Mucosa of descending colon (tissue), 3 donors: ENCODE measurements at regions not wholly inside any gene's neighbourhood (a gene's known extent, or its start where the extent isn't known, plus 50 kb on each side); places are given as distances from the start of the nearest gene placed in this dataset.
"Not testable (repeated sequence)": the region's sequence is repeated elsewhere in the genome, so short reads cannot be mapped to it uniquely, and the experiment has no call there.

Experiments
- ATAC-seq: fragments of 200-7000 bp; cut with Tn5 transposase; one replicate; pipeline ENCODE4 v1.9.1; 2020; ENCODE audit warnings: mild to moderate bottlenecking, moderate library complexity
- DNase-seq, 3 donors: peaks; one replicate each; pipeline ENCODE4 v3.0.0-alpha.2; 2020
- H3K36me3 ChIP-seq: fragments of 200-600 bp; one replicate; pipeline ENCODE4 v1.8.0; 2021; ENCODE audit warnings: low read depth, mild to moderate bottlenecking
- H3K4me1 ChIP-seq: fragments of 200-600 bp; one replicate; pipeline ENCODE4 v1.8.0; 2021; ENCODE audit warnings: low read depth, mild to moderate bottlenecking
- H3K4me3 ChIP-seq: fragments of 200-600 bp; one replicate; pipeline ENCODE4 v1.8.0; 2021; ENCODE audit warnings: mild to moderate bottlenecking
- H3K9me3 ChIP-seq: fragments of 200-600 bp; one replicate; pipeline ENCODE4 v1.8.0; 2021; ENCODE audit warnings: mild to moderate bottlenecking
- intact Hi-C, 2 donors: fragments of 100-400 bp; cut with DNase I in 1 of 2; cut with micrococcal nuclease in 1 of 2; formaldehyde crosslinking; loops; one replicate each; pipeline versions ENCODE4 v1.11.0 to v1.11.1; 2022; cut with DNase I, micrococcal nuclease
- TF ChIP-seq, protein P1 (sequence below): fragments of 200-600 bp; IDR thresholded peaks from one replicate; pipeline ENCODE4 v1.8.0; 2022; ENCODE audit warnings: antibody characterized with exemption, mild to moderate bottlenecking
- donor health status: DM: no; HTN: no; CAD: no; lungs with moderate emphysema.
- donor health status: DM: no; HTN: no; CAD: no.
- donor health status: DM: no; HTN: yes; CAD: no.

DNA sequence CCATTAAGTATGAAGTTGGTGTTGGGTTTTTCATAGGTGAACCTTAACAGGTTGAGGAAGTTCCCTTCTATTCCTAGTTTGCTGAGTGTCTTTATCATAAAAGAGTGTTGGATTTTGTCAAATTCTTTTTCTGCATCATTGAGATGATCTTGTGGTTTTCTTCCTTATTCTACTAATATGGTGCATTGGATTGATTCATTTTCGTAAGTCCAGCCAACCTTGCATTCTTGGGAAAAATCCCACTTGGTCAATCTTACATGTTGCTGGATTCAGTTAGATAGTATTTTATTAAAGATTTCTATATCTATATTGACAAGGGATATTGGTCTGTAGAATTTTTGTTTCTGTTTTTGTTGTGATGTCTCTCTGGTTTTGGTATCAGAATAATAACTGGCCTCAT is 83.7 kb upstream of the C15orf39 start:
- Histone ChIP-seq H3K4me1 (no peaks in the 10 kb centered on the region), H3K4me3 (no peak overlapping the region), H3K9me3 (no peaks in the 10 kb centered on the region), H3K36me3 (no peaks in the 10 kb centered on the region)
- intact Hi-C loops, result no loop called here
- ATAC-seq (no peak), DNase-seq (no peak)
- TF ChIP-seq, protein P1, sequence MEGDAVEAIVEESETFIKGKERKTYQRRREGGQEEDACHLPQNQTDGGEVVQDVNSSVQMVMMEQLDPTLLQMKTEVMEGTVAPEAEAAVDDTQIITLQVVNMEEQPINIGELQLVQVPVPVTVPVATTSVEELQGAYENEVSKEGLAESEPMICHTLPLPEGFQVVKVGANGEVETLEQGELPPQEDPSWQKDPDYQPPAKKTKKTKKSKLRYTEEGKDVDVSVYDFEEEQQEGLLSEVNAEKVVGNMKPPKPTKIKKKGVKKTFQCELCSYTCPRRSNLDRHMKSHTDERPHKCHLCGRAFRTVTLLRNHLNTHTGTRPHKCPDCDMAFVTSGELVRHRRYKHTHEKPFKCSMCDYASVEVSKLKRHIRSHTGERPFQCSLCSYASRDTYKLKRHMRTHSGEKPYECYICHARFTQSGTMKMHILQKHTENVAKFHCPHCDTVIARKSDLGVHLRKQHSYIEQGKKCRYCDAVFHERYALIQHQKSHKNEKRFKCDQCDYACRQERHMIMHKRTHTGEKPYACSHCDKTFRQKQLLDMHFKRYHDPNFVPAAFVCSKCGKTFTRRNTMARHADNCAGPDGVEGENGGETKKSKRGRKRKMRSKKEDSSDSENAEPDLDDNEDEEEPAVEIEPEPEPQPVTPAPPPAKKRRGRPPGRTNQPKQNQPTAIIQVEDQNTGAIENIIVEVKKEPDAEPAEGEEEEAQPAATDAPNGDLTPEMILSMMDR, result no peak

DNA sequence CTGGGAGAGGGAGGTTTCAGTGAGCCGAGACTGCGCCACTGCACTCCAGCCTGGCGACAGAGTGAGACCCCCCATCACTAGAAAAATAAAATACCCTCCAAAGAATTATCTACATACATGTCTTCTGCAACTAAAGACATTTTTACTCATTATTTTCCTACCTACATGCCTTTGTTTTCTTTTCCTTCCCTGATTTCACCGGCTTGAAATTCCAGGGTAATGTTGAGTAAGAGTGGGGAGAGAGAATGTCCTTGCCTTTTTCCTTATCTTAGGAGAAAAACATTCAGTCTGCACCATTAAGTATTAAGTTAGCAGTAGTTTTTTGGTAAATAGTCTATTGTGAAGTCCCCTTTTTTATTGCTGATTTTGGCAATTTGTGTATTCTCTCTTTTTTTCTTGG is 82.4 kb upstream of the C15orf39 start:
- H3K4me1 ChIP-seq, intact Hi-C loops, H3K4me3 ChIP-seq, DNase-seq, ATAC-seq, H3K36me3 ChIP-seq, H3K9me3 ChIP-seq: not testable (repeated sequence)

DNA sequence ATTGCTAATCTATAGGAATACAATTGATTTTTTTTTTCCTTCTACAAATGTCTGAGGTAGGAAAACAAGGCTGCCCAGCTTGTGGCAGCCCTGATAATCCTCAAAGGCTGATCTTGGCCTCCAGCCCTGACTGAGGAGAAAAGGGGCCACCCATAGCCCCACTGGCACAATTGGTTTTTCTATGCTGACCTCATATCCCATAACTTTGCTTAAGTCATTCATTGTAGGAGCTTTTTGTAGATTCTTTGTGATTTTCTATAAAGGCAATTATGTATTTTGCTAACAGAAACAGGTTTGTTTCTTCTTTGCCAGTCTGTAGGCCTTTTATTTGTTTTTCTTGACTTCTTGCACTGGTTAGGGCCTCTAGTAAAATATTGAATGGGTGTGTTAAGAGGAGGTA is 80.2 kb upstream of the C15orf39 start:
- intact Hi-C loops, result no loop called here
- TF ChIP-seq, protein P1, result no peak
- ATAC-seq, result no peak

DNA sequence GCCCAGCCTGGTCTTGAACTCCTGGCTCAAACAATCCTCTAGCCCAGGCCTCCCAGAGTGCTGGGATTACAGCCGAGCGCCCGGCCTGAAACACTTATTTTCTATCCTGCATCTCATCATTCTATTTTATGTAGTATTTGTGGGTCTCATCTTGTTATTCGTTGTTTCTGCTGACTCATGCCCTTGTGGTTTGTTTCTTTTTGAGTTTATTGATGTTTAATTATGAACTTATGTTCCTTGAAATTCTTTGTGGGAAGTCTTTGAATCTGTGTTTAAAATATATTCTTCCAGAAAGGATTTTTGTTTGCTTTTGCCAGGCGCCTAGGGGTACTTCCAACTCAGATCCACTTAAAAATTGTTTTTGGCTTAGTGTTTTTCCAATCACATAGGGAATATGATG is 78.3 kb upstream of the C15orf39 start:
- Histone ChIP-seq H3K36me3 (no peaks in the 10 kb centered on the region), H3K4me3 (no peak overlapping the region), H3K4me1 (no peaks in the 10 kb centered on the region), H3K9me3 (no peaks in the 10 kb centered on the region)
- ATAC-seq, result no peak
- no peak for DNase-seq
- intact Hi-C loops, result no loop called here
- TF ChIP-seq, protein P1, result no peak

More for the DNA sequence above, 80.2 kb upstream of the C15orf39 start:
- DNase-seq, result no peak
- H3K9me3 ChIP-seq, result no peaks in the 10 kb centered on the region
- H3K36me3 ChIP-seq, result no peaks in the 10 kb centered on the region
- no peak overlapping the region for H3K4me3 ChIP-seq
- no peaks in the 10 kb centered on the region for H3K4me1 ChIP-seq

DNA sequence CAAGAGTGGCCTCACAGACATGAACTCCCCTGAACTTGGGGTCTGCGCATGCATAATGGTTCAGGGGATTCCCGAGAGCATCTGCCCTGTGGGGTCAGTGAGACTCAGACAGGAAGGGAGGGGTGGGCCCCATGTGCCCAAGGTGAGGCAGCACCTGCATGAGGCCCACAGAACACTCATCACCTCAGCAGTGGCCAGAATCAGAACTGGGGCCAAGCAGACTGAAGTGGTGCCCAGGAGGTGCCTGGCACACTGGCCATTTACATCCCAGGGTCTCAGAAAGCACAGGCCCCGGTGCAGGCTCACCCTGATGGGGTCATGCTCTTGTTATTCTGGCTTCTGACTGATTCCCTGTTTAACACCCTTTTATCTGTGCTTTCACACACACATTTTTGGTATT is 77.4 kb upstream of the C15orf39 start:
- H3K4me1 ChIP-seq, H3K4me3 ChIP-seq, ATAC-seq, DNase-seq, H3K36me3 ChIP-seq, H3K9me3 ChIP-seq, intact Hi-C loops: not testable (repeated sequence)

DNA sequence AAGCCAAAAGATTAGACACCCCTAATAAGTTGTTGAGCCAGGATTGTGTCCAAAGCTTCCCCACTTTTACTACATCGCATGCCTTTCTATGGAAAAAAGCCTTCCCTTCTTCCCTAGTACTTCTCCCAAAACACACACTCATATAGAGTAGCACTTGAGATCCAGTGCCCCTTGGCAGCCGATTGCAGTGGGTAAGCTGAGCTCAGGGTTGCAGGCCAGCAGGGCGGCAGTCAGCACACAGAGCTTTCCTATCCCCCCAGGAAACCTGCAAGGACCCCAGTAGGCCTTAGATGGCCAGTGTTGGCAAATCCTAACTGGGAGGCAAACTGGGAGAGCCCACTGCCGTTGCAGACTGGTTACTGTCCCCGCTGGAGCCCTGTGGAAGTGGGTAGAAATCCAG is 75.7 kb upstream of the C15orf39 start:
- no peaks in the 10 kb centered on the region for H3K9me3 ChIP-seq
- no peak for ATAC-seq
- intact Hi-C loops, result no loop called here
- TF ChIP-seq, protein P1, result no peak
- DNase-seq, result no peak
- no peaks in the 10 kb centered on the region for H3K36me3 ChIP-seq
- H3K4me1 ChIP-seq, result no peaks in the 10 kb centered on the region
- no peak overlapping the region for H3K4me3 ChIP-seq

DNA sequence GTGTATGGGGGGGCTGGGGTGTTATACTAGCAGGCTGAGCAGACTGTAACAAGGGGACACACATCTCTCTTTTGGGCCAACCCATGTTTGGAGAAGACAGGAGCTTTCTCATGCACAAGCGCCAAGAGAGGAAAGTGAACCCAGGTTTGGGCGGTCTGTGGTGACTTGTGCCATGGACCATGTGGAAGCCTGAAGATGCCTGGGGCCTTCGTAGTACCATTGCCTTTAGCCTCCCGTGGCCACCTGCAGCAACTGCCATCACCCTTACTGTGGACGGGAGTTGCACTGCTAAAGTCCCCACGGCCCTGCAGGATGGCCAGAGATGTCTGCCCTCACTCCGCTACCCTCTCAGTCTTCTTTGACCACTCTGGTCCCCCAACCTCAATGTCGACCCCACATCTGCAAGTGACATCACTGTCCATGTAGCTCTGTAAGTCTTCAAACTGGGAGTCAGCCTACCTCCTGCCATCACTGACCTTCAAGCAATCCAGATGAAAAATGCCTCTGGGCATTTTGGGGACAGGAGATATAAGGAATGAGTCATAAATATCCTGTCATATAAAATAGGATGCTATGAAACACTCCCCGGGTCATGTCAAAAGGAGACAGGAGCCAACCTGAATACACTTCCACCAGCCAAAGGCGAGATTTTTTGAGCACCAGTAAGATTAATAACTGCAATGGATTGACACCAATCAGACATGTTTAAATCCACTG is 74.7 kb upstream of the C15orf39 start:
- H3K36me3 ChIP-seq, result no peaks in the 10 kb centered on the region
- DNase-seq (no peak), ATAC-seq (no peak)
- H3K4me3 ChIP-seq, result no peak overlapping the region
- H3K4me1 ChIP-seq, result no peaks in the 10 kb centered on the region
- H3K9me3 ChIP-seq, result no peaks in the 10 kb centered on the region
- TF ChIP-seq, protein P1, result no peak
- intact Hi-C loops, result no loop called here
